NCI-H1694 (cell line): ENCODE measurements at regions not wholly inside any gene's neighbourhood (a gene's known extent, or its start where the extent isn't known, plus 50 kb on each side); places are given as distances from the start of the nearest gene placed in this dataset.

Experiments used
- DNase-seq: peaks from one replicate; lab custom pipeline; 2025; lab: John Stamatoyannopoulos, UW

DNA sequence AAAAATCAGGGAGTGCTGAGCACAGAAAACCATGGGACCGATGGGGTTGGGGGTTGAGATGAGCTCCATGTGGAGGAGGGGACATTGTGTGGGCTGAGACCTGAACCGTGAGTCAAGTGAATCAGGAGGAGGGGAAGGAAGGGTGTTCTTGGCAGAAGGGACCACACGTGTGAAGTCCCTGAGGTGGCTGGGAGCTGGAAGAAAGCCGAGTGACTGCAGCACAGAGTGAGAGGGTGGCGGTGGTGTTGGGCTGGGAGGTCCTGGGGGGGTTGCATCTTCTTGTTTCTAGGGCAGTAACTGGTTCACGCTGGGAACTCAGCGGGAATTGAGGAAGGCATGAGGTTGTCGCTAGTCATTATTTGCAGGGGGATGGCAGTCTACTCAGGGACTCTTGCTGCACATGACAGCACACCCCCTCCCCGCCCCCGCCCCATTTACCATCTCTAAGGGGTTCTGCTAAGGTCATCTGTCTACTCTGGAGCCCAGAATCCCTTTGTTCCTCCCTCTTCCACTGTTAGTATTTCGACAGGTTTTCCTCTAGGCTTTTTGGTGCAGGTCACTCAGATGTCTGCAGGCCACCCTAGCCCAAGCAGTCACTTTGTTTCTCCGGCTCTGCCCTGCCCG lies 254.3 kb downstream of the TLE3 start:
- no peak for DNase-seq

DNA sequence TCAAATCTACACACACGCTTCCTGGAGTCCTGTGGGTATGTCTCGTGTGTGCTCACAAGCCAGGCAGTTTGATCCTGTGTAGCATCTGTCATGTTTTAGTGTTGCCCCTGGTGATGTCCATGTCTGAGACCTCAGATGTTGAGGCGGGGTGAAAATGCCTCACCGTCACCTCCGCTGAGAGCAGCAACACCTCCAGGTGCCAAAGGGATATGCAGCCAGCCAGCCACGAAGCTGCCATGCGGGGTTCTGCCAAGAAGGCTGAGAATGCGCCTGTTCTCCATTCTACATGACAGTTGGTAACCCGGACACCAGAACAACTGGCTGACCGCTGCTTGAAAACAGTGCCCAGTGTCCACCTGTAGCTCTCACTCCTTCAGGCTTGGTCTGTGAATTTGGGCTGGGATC lies 253.8 kb downstream of the TLE3 start:
- no peak for DNase-seq

GRCh38 chr15:69845159-69845558 lies 252.6 kb downstream of the TLE3 start:
- no peak for DNase-seq

GRCh38 chr15:69847625-69848024 lies 250.1 kb downstream of the TLE3 start:
- no peak for DNase-seq

GRCh38 chr15:69848096-69848495 lies 249.6 kb downstream of the TLE3 start:
- DNase-seq: no peak

- no peak for DNase-seq
Measured at GRCh38 chr15:69848551-69849231, 249.0 kb downstream of the TLE3 start.

- no peak for DNase-seq
Measured at GRCh38 chr15:69849232-69849610, 248.5 kb downstream of the TLE3 start.

DNA sequence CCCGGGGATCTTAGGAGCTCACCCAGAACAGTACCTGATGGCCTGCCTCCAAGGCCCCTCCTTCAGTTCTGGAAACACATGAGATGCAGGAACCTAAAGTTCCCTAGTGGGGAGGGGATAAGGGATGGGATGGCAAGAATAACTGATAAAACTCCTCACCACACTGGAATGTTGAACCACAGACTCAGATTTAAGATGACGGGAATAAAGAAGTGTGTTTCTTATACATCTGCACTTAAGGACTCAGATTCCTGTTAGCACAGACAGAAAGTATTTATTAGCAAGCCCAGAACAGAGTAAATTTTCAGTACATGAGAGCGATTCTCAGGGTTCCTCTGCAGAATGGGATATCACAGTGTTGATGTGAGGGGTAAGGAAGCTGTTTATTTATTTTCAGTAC lies 245.2 kb downstream of the TLE3 start:
- no peak for DNase-seq

GRCh38 chr15:69852916-69853315 lies 244.8 kb downstream of the TLE3 start:
- no peak for DNase-seq

- DNase-seq: no peak
Measured at GRCh38 chr15:69853544-69853951, 244.2 kb downstream of the TLE3 start.

DNA sequence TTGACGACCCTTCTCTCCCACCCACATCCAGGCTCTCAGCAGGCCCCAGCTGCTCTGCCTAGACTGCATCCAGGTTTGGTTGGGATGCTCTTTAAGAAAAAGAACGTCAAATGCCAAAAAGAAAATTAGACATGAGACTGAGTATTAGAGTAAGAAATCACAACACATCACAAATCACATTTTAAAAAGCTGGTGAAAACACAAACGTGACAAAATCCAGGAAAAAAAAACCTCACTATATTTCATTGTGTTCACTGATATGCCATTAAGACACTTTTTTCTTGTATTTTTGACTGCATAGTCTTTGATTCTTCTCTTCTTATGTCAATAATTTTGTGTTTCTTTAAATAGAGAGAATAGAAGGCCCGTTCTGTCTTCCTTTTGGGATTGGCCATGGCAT lies 243.7 kb downstream of the TLE3 start:
- DNase-seq: no peak

DNA sequence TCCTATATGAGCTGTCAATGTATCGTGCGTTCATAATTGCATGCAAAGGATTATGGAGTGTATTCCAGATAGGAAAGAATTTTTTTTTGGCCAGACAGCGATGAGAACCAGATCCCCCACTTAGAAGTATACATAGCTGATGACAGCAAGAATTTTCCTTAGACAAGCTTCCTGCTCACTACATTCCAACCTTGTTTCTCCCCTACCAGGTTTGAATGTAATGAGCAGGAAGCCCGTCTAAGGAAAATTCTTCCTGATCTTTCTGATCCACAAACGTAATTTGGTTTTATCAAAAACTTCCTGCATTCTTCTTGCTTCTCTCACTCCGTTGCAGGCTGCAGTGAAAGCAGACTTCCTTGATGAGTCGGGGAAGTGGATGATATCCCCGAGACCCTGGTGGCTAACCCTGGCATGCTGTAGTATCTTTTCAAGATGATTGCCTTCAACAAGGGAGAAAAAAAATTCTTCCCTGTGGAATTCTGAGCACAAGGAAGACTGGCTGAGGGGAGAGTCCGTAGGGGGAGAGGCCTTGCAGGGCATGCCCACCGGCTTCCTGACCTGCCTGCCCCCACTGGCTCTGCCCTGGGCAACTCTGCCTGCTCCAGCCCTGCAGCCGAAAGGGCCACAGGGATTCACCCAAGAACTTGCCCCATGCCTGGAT lies 243.1 kb downstream of the TLE3 start:
- DNase-seq: no peak

DNA sequence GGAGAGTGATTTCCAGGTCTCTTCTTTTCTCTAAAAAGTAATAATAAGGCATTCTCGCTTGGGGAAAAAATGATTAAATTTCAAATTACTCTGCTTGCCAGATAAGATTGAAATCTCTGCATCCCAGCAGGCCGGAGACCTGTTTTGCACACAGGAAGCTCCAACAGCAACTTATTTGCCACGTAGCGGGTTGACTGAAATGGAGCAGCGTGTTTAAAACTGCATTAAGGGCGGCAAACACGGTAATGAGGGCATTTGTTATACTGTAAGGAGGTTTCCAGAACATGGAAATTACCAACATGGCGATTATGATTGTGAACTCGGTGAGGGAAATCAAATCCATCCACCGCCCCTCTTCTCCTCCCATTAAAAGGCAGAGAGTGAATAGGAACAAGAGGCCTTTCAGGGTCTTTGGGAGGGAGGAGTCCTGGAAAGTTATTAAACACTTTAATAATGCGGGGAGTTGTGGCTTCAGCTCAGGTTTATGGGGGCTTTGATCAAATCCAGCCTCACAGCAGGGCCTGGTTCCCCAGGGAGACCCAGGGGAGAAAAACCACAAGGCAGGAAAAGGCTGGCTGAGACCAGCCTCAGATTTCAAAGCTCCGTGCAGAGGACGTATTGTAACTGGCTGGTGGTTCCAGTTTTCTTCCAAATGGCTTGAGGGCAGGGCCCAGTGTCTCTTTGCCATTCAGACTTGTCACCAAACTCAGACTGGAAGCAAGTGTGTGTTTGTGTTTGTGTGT lies 242.3 kb downstream of the TLE3 start:
- no peak for DNase-seq

- no peak for DNase-seq
Measured at GRCh38 chr15:69857250-69857649, 240.5 kb downstream of the TLE3 start.

DNA sequence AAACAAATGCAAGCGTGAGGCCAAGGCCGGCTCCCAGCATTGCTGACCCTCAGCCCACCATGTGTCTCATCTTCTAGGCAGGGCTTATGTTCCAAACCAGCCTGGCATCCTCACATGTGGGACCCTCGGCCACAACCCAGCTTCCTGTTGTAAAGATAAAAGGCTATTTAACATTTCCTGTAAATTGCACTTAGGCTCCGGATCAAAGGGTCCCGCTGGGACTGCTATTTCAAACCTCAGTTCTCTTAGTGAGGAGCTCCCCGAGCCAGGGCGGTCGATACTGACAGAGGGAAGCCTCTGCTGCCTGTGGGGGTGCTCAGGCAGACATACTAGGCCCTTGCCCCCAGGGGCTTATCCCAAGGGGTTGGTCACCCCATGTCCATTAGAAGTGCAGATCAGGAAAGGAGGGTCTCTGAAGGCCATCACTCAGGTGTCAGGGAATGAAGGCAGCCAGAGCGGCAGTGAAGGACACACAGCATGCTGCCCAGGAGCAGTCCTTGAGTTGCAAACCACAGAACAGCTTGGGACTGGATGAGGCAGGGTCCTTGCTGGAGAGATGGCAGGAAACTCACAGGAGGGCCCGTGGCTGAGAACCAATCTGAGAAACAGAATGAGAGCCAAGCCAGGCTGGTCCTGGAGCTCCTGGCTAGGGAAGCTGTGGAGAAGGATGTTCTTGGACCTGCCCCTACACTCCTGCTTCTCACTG lies 239.9 kb downstream of the TLE3 start:
- DNase-seq: no peak

- DNase-seq: no peak
Measured at GRCh38 chr15:69858456-69858855, 239.3 kb downstream of the TLE3 start.

GRCh38 chr15:69859866-69860265 lies 237.9 kb downstream of the TLE3 start:
- DNase-seq: no peak

GRCh38 chr15:69860321-69860720 lies 237.4 kb downstream of the TLE3 start:
- DNase-seq: no peak

DNA sequence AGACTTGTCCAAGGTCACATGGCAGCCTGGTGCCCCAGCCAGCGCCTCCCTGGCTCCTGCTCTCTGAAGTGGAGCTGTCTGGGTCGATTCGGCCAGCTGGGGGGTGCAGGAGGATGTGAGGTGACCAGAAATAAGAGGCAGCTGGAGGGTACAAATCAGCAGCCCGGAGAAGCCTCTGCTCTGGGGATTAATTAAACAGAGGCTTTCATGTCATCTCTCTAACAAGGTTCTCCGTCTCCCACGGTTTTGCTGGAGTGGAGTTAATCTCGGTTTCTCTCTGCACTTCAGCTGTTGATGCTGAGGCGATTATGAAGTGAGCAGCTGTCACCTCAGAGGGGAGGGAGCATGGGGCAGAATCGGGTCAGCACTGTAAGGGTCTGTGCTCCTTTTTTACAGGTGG lies 236.8 kb downstream of the TLE3 start:
- no peak for DNase-seq

GRCh38 chr15:69861331-69862171 lies 236.2 kb downstream of the TLE3 start:
- no peak for DNase-seq

DNA sequence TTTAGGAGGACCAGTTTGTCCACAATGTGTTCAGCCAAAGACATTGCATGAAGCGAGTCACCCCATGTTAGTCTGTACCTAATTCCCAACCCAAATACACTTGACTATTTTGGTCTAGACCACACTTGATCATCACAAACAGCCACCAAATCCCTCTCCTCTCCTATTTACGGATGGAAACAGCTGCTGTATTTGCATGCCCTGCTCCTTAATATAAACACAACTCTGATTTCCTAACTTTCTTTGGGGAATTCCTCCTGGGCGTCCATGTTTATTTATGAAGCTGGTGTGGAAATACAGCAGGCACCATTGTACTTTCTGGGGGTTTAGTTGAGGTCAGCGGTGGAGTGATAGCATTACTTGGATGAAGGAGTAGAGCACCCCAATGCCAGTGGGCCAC lies 235.2 kb downstream of the TLE3 start:
- no peak for DNase-seq
